HuH-7.5 (cell line): ENCODE measurements at regions not wholly inside any gene's neighbourhood (a gene's known extent, or its start where the extent isn't known, plus 50 kb on each side); places are given as distances from the start of the nearest gene placed in this dataset.

Experiments
- DNase-seq: peaks from one replicate; pipeline ENCODE4 v3.0.0; 2011; ENCODE audit warnings: low spot score

DNA sequence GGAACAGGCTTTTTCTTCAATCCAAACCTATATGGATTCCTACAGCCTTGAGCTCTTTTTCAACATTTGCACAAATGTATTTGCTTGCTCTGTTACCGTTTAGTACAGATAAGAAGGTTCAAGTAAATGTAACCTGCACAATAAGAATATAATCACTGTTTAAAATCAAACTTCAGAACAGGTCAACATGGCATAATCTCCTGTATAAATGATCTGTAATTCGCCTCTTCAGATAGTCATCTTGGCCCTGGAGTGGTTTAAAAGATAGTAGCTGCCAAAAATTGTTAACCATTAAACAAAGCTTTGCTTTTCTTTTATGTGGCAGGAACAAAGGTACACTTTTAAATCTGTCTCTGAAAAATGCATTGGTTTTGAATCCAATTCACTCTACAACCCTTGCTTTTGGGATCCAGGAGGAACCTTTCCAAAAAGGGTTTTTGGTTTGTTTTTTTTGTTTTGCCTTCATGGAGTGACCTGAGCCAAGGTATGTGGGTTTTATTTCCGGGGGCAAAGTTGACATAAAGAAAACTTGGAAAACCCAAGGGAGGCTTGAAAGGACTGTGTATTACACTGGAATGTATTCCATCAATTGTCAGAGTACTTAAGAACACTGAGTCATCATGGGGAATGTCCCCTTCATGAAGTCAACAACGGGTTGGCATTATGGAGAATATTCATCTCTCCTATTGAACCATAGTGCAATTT is 210.4 kb upstream of the HCCS start:
- no peak for DNase-seq

GRCh38 chrX:10901290-10901633 is 209.9 kb upstream of the HCCS start:
- DNase-seq, result no peak

DNA sequence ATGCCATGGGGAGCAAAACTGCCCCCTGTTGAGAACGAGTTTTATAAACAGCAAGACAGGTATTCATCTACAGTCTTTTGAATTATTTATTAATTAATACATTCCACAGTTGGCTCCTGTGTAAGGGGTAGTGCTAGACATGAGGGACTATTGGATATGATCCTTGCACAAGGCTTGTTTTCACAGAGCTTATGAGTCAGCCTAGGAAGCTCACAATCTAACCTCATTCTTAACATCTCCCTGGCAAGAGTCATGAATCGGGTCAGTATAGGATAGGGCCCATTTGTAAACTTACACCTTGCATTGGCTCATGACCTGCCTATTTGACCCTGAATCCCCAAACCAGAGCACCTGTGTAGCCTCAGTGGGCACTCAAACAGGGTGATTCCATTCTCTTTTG is 209.1 kb upstream of the HCCS start:
- no peak for DNase-seq

DNA sequence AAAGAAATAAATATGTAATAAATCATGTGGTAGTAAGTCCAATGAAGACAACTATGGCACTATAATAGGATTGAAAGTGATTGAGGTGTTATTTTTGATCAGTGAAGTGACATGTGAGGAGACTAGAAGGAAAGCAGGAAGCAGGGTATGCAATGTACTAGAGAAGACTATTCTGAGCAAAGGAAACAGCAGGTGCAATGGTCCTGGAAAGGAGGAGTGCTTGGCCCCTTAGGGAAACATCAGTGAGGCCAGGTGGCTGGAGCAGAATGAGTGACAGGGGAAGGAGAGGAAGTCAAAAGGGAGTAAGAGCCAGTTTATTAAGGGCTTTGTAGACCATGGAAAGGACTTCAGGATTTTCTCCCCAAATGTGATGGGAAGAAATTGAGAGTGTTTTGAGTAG is 207.6 kb upstream of the HCCS start:
- no peak for DNase-seq

DNA sequence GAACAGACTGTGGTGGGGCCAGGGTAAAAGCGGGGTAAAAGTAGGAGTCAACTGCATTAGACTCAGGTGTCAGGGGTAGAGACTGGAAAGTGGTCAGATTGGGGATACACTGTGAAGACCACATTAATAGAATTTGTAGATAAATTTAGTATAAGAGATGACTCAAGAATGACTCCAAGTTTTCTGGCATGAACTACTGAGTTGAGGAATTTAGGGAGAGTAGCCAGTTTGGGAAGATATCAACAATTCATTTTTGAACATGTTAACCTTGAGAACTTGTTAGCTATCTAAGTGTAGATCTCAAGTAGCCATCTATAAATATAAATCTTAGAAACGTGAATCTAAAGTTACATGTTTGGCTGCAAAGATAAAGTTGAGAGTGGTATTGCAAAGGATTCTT is 206.9 kb upstream of the HCCS start:
- no peak for DNase-seq

GRCh38 chrX:10906866-10907265 is 204.3 kb upstream of the HCCS start:
- DNase-seq, result no peak

DNA sequence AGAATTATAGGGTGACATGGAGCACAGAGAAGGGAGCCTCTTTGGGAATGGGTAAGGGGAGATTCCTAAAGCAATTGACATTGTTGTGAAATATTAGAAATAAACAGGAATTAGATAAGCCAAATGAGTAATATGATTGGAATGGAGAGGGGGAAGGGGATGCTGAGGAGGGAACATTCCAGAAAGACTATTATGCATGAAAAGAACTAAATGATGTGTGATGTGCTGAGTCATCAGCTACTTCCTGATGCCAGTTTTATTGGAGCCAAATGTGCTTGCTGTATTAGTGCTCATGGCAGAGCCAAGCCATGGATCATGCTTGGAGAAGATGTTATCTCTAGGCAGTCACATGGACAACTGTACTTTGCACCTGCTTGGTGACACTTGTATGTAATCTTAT is 189.0 kb upstream of the HCCS start:
- no peak for DNase-seq

DNA sequence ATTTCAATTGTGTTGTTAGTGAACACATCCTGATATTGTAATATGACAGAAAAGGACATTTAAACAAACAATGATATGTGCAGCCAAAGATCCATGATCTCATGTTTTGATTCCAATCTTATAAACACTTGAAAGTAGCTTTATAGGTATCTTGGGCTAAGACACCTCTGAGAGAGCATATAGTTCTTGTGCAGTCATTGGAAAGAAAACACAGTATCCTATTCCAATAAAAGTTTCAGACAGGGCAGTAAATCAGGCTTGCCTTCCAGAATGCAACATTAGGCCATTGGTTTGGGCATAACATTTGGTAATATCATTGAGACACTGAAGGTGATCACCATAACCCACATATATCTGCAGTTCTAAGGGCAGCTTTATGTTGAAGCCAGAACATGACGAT is 188.3 kb upstream of the HCCS start:
- DNase-seq, result no peak

DNA sequence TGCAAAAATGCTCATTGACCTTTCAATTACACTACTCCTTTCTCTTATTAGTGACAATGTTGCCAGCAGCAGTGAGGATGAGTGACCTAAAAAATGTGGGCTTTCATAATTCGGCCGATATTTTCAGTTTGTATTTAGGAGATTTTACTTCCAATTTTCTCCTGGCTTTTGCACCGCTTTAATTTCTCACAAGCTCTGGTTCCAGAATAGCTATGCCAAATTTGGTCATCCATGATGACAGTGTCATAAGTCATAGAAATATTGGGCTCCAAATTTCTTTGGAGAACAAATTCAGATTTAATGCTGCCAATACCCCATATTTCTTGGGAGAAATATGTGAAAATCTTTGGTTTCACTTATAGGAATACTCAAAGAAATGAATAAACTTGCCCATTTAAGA is 187.7 kb upstream of the HCCS start:
- DNase-seq, result no peak

DNA sequence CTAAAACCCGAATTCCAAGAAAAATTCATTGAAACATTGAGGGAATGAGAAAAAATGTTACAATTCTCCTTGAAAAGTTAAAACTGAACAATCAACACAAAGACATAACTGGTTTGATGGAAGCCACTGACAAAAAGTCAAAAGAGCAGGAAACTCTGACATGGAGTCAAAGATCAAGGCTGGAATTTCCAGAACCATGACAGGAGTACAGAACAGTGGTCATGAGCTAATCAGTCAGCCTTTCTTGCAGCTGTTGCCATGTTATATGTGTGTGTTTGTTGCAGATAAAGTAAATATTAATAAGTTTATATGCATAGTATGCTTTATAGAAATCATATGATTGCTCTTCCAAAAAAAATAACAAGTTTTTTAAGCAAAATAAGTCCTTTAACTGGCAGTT is 184.7 kb upstream of the HCCS start:
- no peak for DNase-seq

DNA sequence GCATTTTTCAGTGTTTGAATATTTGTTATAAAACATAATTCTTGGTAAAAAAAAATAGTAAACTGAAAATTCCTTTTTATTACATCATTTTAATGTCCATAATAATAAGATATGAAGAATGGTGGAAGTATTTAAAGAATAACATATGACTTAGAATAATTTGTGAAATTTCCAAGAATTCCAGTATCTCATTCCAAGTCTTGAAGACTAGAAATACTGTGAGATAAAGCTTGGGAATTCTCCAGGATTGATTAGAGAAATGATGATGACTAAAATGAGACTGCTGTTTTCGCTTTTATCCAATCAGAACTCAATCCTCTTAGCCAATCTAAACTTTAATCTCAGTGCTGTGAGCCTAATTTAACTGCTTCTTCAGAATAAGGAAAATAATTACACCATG is 184.2 kb upstream of the HCCS start:
- no peak for DNase-seq

DNA sequence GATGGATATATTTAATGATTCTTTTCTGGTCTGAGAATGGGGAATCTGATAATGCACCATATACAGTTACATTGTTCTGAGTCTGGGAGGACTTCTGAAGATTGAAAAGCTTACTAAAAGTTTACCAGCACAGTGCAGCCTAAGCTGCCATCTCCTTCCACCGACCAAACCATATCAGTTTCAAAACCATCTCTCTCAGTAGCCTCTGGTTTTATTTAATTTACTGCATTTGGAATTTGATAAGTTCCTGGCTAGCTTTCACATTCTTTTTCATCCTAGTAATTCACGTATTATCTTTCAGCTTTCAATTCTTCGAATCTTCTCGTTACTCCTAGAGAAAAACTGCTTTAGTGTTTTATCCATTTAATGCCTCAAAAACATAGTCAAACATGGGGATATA is 181.4 kb upstream of the HCCS start:
- no peak for DNase-seq

DNA sequence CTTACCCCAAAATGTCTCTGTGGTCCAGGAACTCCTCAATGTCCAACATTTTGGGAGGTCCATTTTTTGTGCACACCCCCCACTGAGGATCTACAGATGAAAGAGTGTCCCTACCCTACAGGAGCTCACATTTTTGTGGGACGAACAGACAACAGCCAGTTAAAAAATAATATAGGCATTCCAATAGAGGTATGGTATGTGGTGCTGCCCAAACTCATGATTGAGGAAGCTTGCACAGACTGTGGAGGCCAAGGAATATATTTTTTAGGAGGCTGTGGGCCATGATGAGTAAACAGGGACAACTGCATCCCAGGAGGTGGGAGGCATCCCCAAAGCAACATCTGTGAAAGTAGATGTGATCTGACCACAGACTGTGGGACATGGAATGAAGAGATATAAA is 181.0 kb upstream of the HCCS start:
- no peak for DNase-seq

DNA sequence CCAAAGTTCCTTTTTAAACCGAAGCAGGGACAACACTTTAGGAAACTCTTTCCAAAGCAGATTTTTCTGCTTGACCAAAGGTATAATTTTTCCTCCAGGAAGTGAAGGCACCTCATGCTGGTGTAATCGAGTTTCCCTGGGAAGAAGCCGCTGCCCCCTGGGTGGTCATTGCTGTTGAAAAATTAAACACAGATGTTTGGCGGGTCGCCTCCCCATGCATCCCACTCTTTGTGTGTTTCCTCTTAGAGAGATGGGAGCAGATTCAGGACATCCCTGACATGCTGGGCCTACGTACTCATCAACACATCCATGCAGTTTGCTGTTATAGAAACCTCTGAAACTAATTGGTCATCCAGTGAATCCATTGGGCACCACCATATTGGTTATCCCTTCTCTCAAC is 179.2 kb upstream of the HCCS start:
- DNase-seq, result no peak

DNA sequence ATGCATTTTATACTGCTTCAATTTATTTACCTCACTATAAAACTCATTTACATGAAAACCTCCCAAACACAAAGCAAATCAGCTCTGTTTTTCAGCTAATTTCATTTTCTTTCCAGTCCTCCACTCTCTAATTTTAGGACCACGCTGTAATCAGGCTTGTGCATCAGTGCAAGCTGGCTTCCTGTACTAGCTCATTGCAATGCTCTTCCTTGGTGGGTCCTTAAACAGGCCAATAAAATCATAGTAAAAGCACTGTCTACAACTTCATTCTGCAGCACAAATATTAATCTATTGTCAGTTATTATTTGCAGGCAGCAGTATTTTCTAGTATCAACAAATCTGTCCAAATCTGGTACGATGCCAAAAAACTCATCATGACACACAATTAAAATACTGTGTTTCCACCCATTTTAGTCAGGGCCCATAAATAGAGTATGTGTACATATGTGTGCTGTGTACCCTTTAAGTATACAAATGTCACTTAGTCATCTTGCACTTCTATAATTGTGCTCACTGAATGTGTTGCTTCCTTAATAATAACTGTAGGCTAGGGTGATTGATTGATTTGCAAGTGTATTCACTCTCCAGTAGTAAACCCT is 178.2 kb upstream of the HCCS start:
- no peak for DNase-seq

GRCh38 chrX:10935501-10935900 is 175.6 kb upstream of the HCCS start:
- no peak for DNase-seq

DNA sequence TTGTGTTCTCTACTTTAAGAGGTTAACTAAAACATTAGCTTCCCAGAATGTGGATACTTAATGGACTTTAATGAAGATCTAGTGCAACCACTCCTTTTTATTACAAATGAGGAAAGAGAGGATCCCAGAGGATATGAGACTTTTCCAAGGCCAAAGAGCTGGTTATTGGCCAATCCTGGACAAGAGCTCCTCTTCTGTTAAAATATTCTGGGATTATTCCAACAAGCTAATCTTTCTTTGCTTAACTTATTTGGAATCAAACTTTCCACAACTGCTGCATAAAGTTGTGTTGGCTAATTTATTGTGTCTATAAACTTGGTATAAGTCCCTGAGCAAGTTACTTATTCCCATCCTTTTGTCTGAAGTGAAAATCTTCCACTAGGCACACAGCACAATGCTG is 174.2 kb upstream of the HCCS start:
- no peak for DNase-seq

DNA sequence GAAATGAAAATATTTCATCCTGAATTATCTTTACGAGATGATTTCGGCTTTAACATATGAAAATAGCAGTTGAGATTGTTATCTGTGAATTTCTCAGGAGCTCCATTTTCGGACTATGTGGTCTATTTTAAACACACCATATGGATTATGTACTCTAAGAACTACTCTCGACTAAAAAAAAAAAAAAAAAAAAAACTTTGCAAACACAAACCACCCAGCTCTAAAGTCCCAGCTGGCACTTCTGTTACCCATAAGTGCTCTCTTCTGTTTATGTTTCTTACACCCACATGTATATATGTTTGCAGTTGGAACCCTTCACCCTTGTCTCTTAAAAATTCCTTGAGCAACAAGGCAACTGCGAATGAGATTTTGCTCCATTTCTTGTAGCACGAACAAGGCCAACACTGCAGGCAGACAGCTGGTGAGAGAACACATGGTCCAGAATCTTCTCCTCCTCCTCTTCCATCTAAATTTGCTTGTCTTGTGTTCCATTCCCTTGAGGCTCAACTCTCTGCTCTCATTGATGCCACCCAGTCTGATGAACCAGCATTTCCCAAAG is 172.7 kb upstream of the HCCS start:
- no peak for DNase-seq

DNA sequence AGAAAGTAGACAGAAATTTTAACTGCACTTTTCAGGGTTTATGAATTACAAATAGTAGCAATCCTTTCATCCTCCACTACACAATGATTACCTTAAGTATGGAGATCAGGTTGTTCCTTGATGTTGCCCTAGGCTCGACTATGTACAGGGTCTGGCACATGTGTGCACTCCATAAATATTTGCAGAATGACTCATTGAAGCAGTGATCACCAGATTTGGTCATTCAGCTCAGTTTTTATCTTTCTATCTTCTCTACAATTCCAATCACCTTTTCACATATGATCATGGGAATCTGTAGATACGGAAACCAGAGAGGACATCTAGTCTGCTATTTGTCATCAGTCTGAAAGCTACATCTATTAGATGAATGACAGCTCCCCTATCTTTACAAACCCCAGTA is 171.7 kb upstream of the HCCS start:
- no peak for DNase-seq

DNA sequence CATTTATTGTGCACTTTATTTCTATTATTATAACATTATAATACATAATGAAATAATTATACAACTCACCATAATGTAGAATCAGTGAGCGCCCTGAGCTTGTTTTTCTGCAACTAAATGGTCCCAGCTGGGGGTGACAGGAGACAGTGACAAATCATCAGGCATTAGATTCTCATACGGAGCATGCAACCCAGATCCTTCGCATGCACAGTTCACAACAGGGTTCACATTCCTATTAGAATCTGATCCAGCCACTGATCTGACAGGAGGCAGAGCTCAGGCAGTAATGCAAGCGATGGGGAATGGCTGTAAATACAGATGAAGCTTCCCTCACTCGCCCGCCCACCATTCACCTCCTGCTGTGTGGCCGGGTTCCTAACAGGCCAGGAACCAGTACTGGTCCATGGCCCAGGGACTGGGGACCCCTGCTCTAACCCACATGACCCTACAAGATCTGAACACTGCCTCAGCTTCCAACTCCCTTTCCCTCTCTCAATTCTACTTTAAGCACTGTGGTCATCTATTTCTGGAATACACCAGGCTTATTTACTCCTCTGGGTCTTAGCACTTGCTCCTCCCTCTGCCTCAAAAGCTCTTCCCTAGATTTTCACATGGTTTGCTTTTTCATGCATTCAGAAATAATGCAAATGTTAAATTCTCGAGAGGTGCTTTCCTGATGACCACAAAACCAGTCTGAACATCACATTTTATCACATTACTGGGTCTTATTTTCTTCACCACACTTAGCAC is 166.8 kb upstream of the HCCS start:
- DNase-seq, result no peak

DNA sequence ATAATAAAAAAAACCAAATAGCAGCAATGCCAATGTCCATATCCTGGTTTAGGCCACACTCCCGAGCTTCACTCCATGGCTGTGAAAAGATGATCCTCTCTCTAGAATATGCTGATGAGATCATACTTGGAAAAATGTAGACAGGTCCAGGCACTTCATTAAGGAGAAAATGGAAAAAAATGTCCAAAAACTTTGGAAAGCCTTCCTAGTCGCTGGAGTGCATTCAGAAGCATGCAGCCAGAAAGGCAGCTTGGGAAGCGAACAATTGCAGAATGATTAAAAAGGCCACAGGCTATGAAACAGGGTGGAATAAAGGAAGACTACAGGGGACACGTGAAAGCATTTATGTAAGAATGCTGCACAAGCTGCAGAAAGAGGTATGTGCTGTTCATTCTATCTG is 165.6 kb upstream of the HCCS start:
- no peak for DNase-seq

GRCh38 chrX:10949541-10949940 is 161.6 kb upstream of the HCCS start:
- DNase-seq, result no peak

DNA sequence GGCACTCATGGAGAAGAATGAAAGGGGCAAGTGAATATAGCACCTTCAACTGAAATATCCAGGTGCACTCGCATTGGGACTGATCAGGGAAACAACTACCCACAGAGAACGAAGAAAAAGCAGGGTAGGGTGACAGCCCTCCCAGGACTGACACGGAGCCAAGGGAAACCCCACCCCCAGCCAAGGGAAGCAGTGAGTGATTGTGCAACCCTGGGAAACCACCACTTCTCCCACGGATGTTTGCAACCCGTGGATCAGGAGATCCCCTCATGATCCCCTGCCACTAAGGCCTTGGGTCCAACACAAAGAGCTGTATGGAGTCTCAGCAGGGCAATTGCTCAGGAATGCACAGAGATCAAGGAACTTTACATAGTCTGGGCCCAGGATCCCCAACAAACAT is 158.5 kb upstream of the HCCS start:
- DNase-seq, result no peak
